IMR-90 (cell line): ENCODE measurements at regions not wholly inside any gene's neighbourhood (a gene's known extent, or its start where the extent isn't known, plus 50 kb on each side); places are given as distances from the start of the nearest gene placed in this dataset.
A peak's percentile ranks its signal among the peaks of the same experiment; 100 is the strongest.

ENCODE experiments used
- ATAC-seq: fragments of 200-7000 bp; cut with Tn5 transposase; 2 replicates; pipeline ENCODE4 v1.9.1; 2020; ENCODE audit warnings: low read depth, mild to moderate bottlenecking, moderate library complexity
- BruUV-seq: library from RNA; stranded (reverse); fragments of 400-500 nt; replicated peaks from 2 replicates; lab custom pipeline; 2021; lab: Mats Ljungman, UMichigan
- CTCF ChIA-PET: fragments of 300-600 bp; formaldehyde crosslinking; extraction: SDS; loops from one replicate; lab custom pipeline; 2021; ENCODE audit warnings: antibody characterized with exemption; lab: Yijun Ruan, JAX
- POLR2A ChIA-PET: fragments of 300-600 bp; sonication (Branson Sonifier 250); formaldehyde crosslinking; loops from one replicate; lab custom pipeline; 2022; ENCODE audit warnings: antibody characterized with exemption; ENCODE audit not compliant: unreplicated experiment; lab: Charles Lee
- DNase-seq: peaks from one replicate; pipeline ENCODE4 v3.0.0; 2013
- H2AFZ ChIP-seq: replicated peaks from 2 replicates; pipeline ENCODE3; 2013; ENCODE audit warnings: low read length, mild to moderate bottlenecking; ENCODE audit not compliant: poor library complexity
- H2AK5ac ChIP-seq: 2 replicates; pipeline ENCODE4 v1.6.1; 2013; ENCODE audit warnings: low read depth, low read length, inconsistent platforms
- H2AK9ac ChIP-seq: replicated peaks from 2 replicates; pipeline ENCODE3; 2013; ENCODE audit warnings: mild to moderate bottlenecking, low read depth, low read length, moderate library complexity; ENCODE audit not compliant: poor library complexity
- H2BK120ac ChIP-seq: 2 replicates; pipeline ENCODE4 v1.6.1; 2013; ENCODE audit warnings: low read depth, low read length, inconsistent platforms
- H2BK15ac ChIP-seq: 3 replicates; pipeline ENCODE4 v1.6.1; 2013; ENCODE audit warnings: low read depth, low read length, inconsistent platforms
- H2BK20ac ChIP-seq: 2 replicates; pipeline ENCODE4 v1.6.1; 2013; ENCODE audit warnings: low read depth, mild to moderate bottlenecking, inconsistent platforms, low read length, moderate library complexity
- H2BK5ac ChIP-seq: 2 replicates; pipeline ENCODE4 v1.6.1; 2013; ENCODE audit warnings: mild to moderate bottlenecking, low read depth, low read length, inconsistent platforms; ENCODE audit not compliant: poor library complexity, severe bottlenecking
- H3K14ac ChIP-seq: replicated peaks from 2 replicates; pipeline ENCODE4 v1.6.1; 2013; ENCODE audit warnings: low read depth, low read length, inconsistent platforms
- H3K18ac ChIP-seq: 2 replicates; pipeline ENCODE4 v1.6.1; 2013; ENCODE audit warnings: low read depth, low read length, control low read depth
- H3K23ac ChIP-seq: 2 replicates; pipeline ENCODE4 v1.6.1; 2013; ENCODE audit warnings: low read depth, low read length, inconsistent platforms
- H3K27ac ChIP-seq: 2 replicates; pipeline ENCODE4 v1.5.1; 2013; ENCODE audit warnings: mild to moderate bottlenecking, control low read depth, low read length; ENCODE audit not compliant: insufficient read depth
- H3K27me3 ChIP-seq: 2 replicates; pipeline ENCODE4 v1.6.1; 2013; ENCODE audit warnings: low read length; ENCODE audit not compliant: control insufficient read depth, insufficient read depth
- H3K36me3 ChIP-seq: 2 replicates; pipeline ENCODE4 v1.6.1; 2013; ENCODE audit warnings: low read length, mixed read lengths; ENCODE audit not compliant: control insufficient read depth, insufficient read depth
- H3K4ac ChIP-seq: 2 replicates; pipeline ENCODE4 v1.6.1; 2013; ENCODE audit warnings: low read depth, low read length, inconsistent platforms
- H3K4me1 ChIP-seq: 2 replicates; pipeline ENCODE4 v1.6.1; 2013; ENCODE audit warnings: low read length, mixed read lengths; ENCODE audit not compliant: control insufficient read depth, insufficient read depth
- H3K4me2 ChIP-seq: 2 replicates; pipeline ENCODE4 v1.6.1; 2013; ENCODE audit warnings: low read depth, mild to moderate bottlenecking, control low read depth, low read length, moderate library complexity
- H3K4me3 ChIP-seq: 2 replicates; pipeline ENCODE4 v1.5.1; 2013; ENCODE audit warnings: low read depth, mild to moderate bottlenecking, control low read depth, low read length, moderate library complexity; ENCODE audit not compliant: insufficient read depth
- H3K56ac ChIP-seq: 2 replicates; pipeline ENCODE4 v1.6.1; 2013; ENCODE audit warnings: low read length, inconsistent platforms; ENCODE audit not compliant: insufficient read depth; ENCODE audit errors: extremely low read depth
- H3K79me1 ChIP-seq, 2 experiments: 2 replicates each; pipeline ENCODE4 v1.6.1; 2013; ENCODE audit warnings: low read length in 2 of 2, inconsistent platforms in 1 of 2, low read depth in 1 of 2
- H3K9ac ChIP-seq: 2 replicates; pipeline ENCODE4 v1.6.1; 2013; ENCODE audit warnings: low read depth, low read length, control low read depth
- H3K9me1 ChIP-seq: 2 replicates; pipeline ENCODE4 v1.6.1; 2013; ENCODE audit warnings: low read length, inconsistent platforms; ENCODE audit not compliant: insufficient read depth
- H3K9me3 ChIP-seq: 2 replicates; pipeline ENCODE4 v1.6.1; 2013; ENCODE audit warnings: low read length; ENCODE audit not compliant: control insufficient read depth, insufficient read depth
- H4K20me1 ChIP-seq: 2 replicates; pipeline ENCODE4 v1.6.1; 2013; ENCODE audit warnings: low read length, inconsistent platforms; ENCODE audit not compliant: insufficient read depth
- H4K5ac ChIP-seq: 2 replicates; pipeline ENCODE4 v1.6.1; 2013; ENCODE audit warnings: mild to moderate bottlenecking, low read depth, low read length, control low read depth
- H4K8ac ChIP-seq, 2 experiments: 2 replicates each; pipeline ENCODE4 v1.6.1; 2013; ENCODE audit warnings: low read depth in 2 of 2, low read length in 2 of 2, control low read depth in 1 of 2, inconsistent platforms in 1 of 2
- H4K91ac ChIP-seq: 2 replicates; pipeline ENCODE4 v1.6.1; 2013; ENCODE audit warnings: low read depth, low read length, inconsistent platforms; ENCODE audit not compliant: insufficient read depth
- MXI1 ChIP-seq: IDR thresholded peaks from 2 replicates; pipeline ENCODE4 v1.6.1; 2012; ENCODE audit warnings: low read depth, mild to moderate bottlenecking, low read length, moderate library complexity, borderline replicate concordance
- POLR2A ChIP-seq: IDR thresholded peaks from 2 replicates; pipeline ENCODE4 v1.6.1; 2012; ENCODE audit warnings: mild to moderate bottlenecking, low read depth, low read length
- RAD21 ChIP-seq: IDR thresholded peaks from 2 replicates; pipeline ENCODE4 v1.6.1; 2012; ENCODE audit warnings: low read length, improper control_type of control experiment
- RCOR1 ChIP-seq: IDR thresholded peaks from 2 replicates; pipeline ENCODE4 v1.6.1; 2012; ENCODE audit warnings: mild to moderate bottlenecking, low read length, improper control_type of control experiment; ENCODE audit not compliant: insufficient replicate concordance
- RFX5 ChIP-seq: IDR thresholded peaks from 2 replicates; pipeline ENCODE4 v1.8.0; 2012; ENCODE audit warnings: low read depth, mild to moderate bottlenecking, low read length, moderate library complexity
- SMC3 ChIP-seq: fragments of 150-350 bp; IDR thresholded peaks from 2 replicates; pipeline ENCODE4 v1.6.1; 2016; ENCODE audit warnings: low read depth, mild to moderate bottlenecking, antibody characterized with exemption, low read length, moderate library complexity
- WGBS, 2 experiments: methylation state at CpG; one replicate each; pipeline versions ENCODE4 v1.1.5 to v1.1.7; 2013; ENCODE audit warnings: missing lambda C conversion rate in 2 of 2; ENCODE audit not compliant: insufficient read length in 1 of 2; ENCODE audit errors: extremely low coverage in 2 of 2; 5-methylcytosine and 5-hydroxymethylcytosine counted together
- dilution Hi-C: fragments of 300-500 bp; cut with HindIII; formaldehyde crosslinking; loops from one replicate; pipeline ENCODE4 v1.14.3; 2018; ENCODE audit warnings: low sequenced_read_pairs; ENCODE audit not compliant: unreplicated experiment
- in situ Hi-C: fragments of 300-500 bp; cut with MboI; formaldehyde crosslinking; loops from 3 replicates; pipeline ENCODE4 v1.14.3; 2019; ENCODE audit warnings: low sequenced_read_pairs, inconsistent platforms, mixed read lengths
- intact Hi-C: fragments of 100-400 bp; cut with micrococcal nuclease; formaldehyde crosslinking; loops from 2 replicates; pipeline ENCODE4 v1.10.0; 2022
- TF ChIP-seq, protein P1 (sequence below): fragments of 150-350 bp; IDR thresholded peaks from 2 replicates; pipeline ENCODE4 v1.6.1; 2017; ENCODE audit warnings: mild to moderate bottlenecking, antibody characterized with exemption, low read length, low read depth

DNA sequence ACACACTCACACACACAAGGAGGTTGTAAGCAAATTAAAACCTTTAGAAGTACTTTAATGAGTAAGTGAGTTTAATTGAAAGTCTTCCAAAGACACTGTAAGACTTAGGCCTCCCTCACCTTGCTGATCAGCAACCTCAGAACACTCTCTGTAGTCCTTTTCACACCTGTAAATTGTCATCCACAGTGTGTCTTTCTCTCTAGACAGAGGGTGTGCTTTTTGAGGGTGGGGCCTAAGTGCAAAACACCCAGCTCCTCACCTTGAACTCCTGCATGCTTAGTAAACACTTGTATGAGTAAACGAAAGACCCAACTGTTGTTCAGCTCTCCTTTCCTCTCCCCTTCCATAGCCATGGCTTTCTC lies 183.2 kb upstream of the IL12A start:
- in situ Hi-C loops = loop anchor here (5.0 to 10.0 kb wide), 2 partner anchors 481 to 538 kb away; no protein-coding TSS in a partner anchor
- BruUV-seq = no TSS peak
- POLR2A ChIA-PET = no interaction called here

More for the DNA sequence above, 183.2 kb upstream of the IL12A start:
- peaks cover 18% of the 10 kb centered on the region for H4K20me1 ChIP-seq
- ATAC-seq (no peak), DNase-seq (no peak)
- peak overlapping the region in 1 of 2 experiments; percentile 16; a peak in 1 of 4 replicates for H4K8ac ChIP-seq
- H2AK9ac ChIP-seq = no peak overlapping the region
- no peak overlapping the region for H3K4me3 ChIP-seq
- H3K4ac ChIP-seq = no peak overlapping the region
- H3K4me1 ChIP-seq = peaks cover 19% of the 10 kb centered on the region
- TF ChIP-seq RFX5 = no peak
- TF ChIP-seq MXI1 = no peak
- no peak for TF ChIP-seq POLR2A
- no peak for TF ChIP-seq RAD21
- no peak for TF ChIP-seq RCOR1
- TF ChIP-seq, protein P1, sequence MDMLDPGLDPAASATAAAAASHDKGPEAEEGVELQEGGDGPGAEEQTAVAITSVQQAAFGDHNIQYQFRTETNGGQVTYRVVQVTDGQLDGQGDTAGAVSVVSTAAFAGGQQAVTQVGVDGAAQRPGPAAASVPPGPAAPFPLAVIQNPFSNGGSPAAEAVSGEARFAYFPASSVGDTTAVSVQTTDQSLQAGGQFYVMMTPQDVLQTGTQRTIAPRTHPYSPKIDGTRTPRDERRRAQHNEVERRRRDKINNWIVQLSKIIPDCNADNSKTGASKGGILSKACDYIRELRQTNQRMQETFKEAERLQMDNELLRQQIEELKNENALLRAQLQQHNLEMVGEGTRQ = no peak
- no peak for TF ChIP-seq SMC3
- no peak overlapping the region for H3K4me2 ChIP-seq
- CTCF ChIA-PET = interaction anchor here (0.6 to 2.5 kb wide), 23 partner anchors 12 to 1063 kb away, joined by 3 to 12 read pairs (median 4); partner anchors contain the start of gene IL12A
- H2BK5ac ChIP-seq = no peak overlapping the region
- no peak overlapping the region for H3K23ac ChIP-seq
- no peak overlapping the region for H3K56ac ChIP-seq
- no peak overlapping the region for H2AK5ac ChIP-seq
- H3K18ac ChIP-seq = no peak overlapping the region
- H3K79me1 ChIP-seq = peaks cover 23 to 71% of the 10 kb centered on the region in 2 experiments
- dilution Hi-C loops (no loop called here), intact Hi-C loops (loop anchor here (1.0 to 10.0 kb wide), 6 partner anchors 39 to 542 kb away; no protein-coding TSS in a partner anchor)
- WGBS, 2 experiments = no CpG with 5 or more reads among the region's 1 CpG
- H2BK20ac ChIP-seq = peak overlapping the region; percentile 24; the same call in 1 of the 2 replicates
- no peak overlapping the region for H4K91ac ChIP-seq
- no peak overlapping the region for H4K5ac ChIP-seq
- H2BK120ac ChIP-seq = no peak overlapping the region
- no peaks in the 10 kb centered on the region for H3K36me3 ChIP-seq
- peaks cover 5% of the 10 kb centered on the region for H3K9me1 ChIP-seq
- peak overlapping the region; percentile 25; the same call in 1 of the 3 replicates for H2BK15ac ChIP-seq
- no peak overlapping the region for H3K9ac ChIP-seq
- no peaks in the 10 kb centered on the region for H3K27me3 ChIP-seq
- no peak overlapping the region for H3K27ac ChIP-seq
- no peaks in the 10 kb centered on the region for H3K9me3 ChIP-seq
- 0 out of 2 replicates have a peak overlapping the region, but pooled peaks have one; percentile 16 for H3K14ac ChIP-seq
- no peak overlapping the region for H2AFZ ChIP-seq
